H1 (cell line): ENCODE measurements at regions not wholly inside any gene's neighbourhood (a gene's known extent, or its start where the extent isn't known, plus 50 kb on each side); places are given as distances from the start of the nearest gene placed in this dataset.

Experiments
- CTCF ChIA-PET: fragments of 300-600 bp; sonication (Branson Sonifier 250); formaldehyde crosslinking; loops from one replicate; lab custom pipeline; 2021; ENCODE audit not compliant: partially characterized antibody; lab: Charles Lee
- POLR2A ChIA-PET: fragments of 300-600 bp; sonication (Branson Sonifier 250); formaldehyde crosslinking; loops from one replicate; lab custom pipeline; 2021; ENCODE audit warnings: inconsistent platforms; ENCODE audit not compliant: partially characterized antibody; lab: Charles Lee
- DNase-seq, 2 experiments: peaks; one replicate each; pipeline versions ENCODE4 v3.0.0 to v3.0.0-alpha.2; 2010 to 2022; ENCODE audit warnings: low spot score in 2 of 2, low read depth in 1 of 2, mixed read lengths in 1 of 2
- FAIRE-seq: peaks from 2 replicates; lab custom pipeline; 2011; peaks lifted over from hg19 to GRCh38; lab: Jason Lieb, UNC
- H2AFZ ChIP-seq: 2 replicates; pipeline ENCODE4 v1.8.1; 2012; ENCODE audit warnings: low read length, inconsistent platforms
- H2AK5ac ChIP-seq: 2 replicates; pipeline ENCODE4 v1.6.1; 2013; ENCODE audit warnings: low read depth, low read length
- H2BK120ac ChIP-seq: replicated peaks from 2 replicates; pipeline ENCODE3; 2013; ENCODE audit warnings: low read depth, low read length, inconsistent platforms
- H2BK12ac ChIP-seq: 2 replicates; pipeline ENCODE4 v1.6.1; 2013; ENCODE audit warnings: low read depth, low read length
- H2BK15ac ChIP-seq: 2 replicates; pipeline ENCODE4 v1.6.1; 2013; ENCODE audit warnings: low read length
- H2BK20ac ChIP-seq: 2 replicates; pipeline ENCODE4 v1.6.1; 2013; ENCODE audit warnings: low read length
- H2BK5ac ChIP-seq: 2 replicates; pipeline ENCODE4 v1.6.1; 2013; ENCODE audit warnings: low read depth, low read length
- H3K14ac ChIP-seq: 2 replicates; pipeline ENCODE4 v1.6.1; 2013; ENCODE audit warnings: inconsistent platforms; ENCODE audit not compliant: insufficient read length
- H3K18ac ChIP-seq: 2 replicates; pipeline ENCODE4 v1.6.1; 2013; ENCODE audit warnings: low read length; ENCODE audit errors: extremely low read depth
- H3K23ac ChIP-seq: 2 replicates; pipeline ENCODE4 v1.6.1; 2013; ENCODE audit warnings: inconsistent platforms; ENCODE audit not compliant: insufficient read length
- H3K23me2 ChIP-seq: 2 replicates; pipeline ENCODE4 v1.6.1; 2013; ENCODE audit warnings: low read depth, low read length
- H3K27ac ChIP-seq: 2 replicates; pipeline ENCODE4 v1.6.1; 2011; ENCODE audit warnings: low read depth, low read length, inconsistent platforms
- H3K27me3 ChIP-seq, 4 experiments: replicated peaks in 1 of 4; 1 replicate in 1 of 4; 2 replicates in 3 of 4; pipeline versions ENCODE4 v1.6.1 to v1.8.1; 2011 to 2013; ENCODE audit warnings: low read length in 3 of 4, mild to moderate bottlenecking in 3 of 4, inconsistent platforms in 2 of 4, mixed read lengths in 2 of 4, moderate library complexity in 1 of 4; ENCODE audit not compliant: control insufficient read depth in 3 of 4, insufficient read depth in 3 of 4; ENCODE audit errors: extremely low read depth in 1 of 4
- H3K36me3 ChIP-seq, 4 experiments: 2 replicates each; pipeline versions ENCODE4 v1.6.1 to v1.8.1; 2011 to 2013; ENCODE audit warnings: mild to moderate bottlenecking in 4 of 4, low read length in 3 of 4, moderate library complexity in 2 of 4, control low read depth in 1 of 4, inconsistent platforms in 1 of 4; ENCODE audit not compliant: insufficient read depth in 4 of 4, control insufficient read depth in 2 of 4
- H3K4ac ChIP-seq: replicated peaks from 2 replicates; pipeline ENCODE3; 2013; ENCODE audit warnings: low read length, low read depth, mixed read lengths, inconsistent platforms; ENCODE audit not compliant: insufficient read length
- H3K4me1 ChIP-seq, 4 experiments: replicated peaks in 1 of 4; 1 replicate in 1 of 4; 2 replicates in 3 of 4; pipeline versions ENCODE4 v1.6.1 to v1.8.1; 2011 to 2013; ENCODE audit warnings: low read length in 3 of 4, inconsistent platforms in 2 of 4, mixed read lengths in 1 of 4; ENCODE audit not compliant: insufficient read depth in 4 of 4, control insufficient read depth in 3 of 4
- H3K4me2 ChIP-seq, 2 experiments: 2 replicates each; pipeline versions ENCODE4 v1.6.1 to v1.8.1; 2011 to 2013; ENCODE audit warnings: low read depth in 2 of 2, low read length in 2 of 2, control low read depth in 1 of 2, inconsistent platforms in 1 of 2, mild to moderate bottlenecking in 1 of 2; ENCODE audit not compliant: insufficient read depth in 1 of 2
- H3K4me3 ChIP-seq, 4 experiments: fragments of 200-600, 300-600 bp in 1 of 4; sonication (generic), shearing (Covaris generic), sonication (Bioruptor Twin) in 1 of 4; 2 replicates each; pipeline versions ENCODE4 v1.5.1 to v1.8.1; 2011 to 2016; ENCODE audit warnings: low read length in 4 of 4, low read depth in 3 of 4, control low read depth in 2 of 4, inconsistent platforms in 2 of 4, mild to moderate bottlenecking in 2 of 4, mixed read lengths in 1 of 4, moderate library complexity in 1 of 4; ENCODE audit not compliant: insufficient read depth in 2 of 4; ENCODE audit errors: extremely low read depth in 1 of 4
- H3K56ac ChIP-seq: replicated peaks from 2 replicates; pipeline ENCODE3; 2013; ENCODE audit warnings: low read depth, mild to moderate bottlenecking, mixed read lengths, low read length, inconsistent platforms; ENCODE audit not compliant: insufficient read length
- H3K79me1 ChIP-seq: 2 replicates; pipeline ENCODE4 v1.6.1; 2013; ENCODE audit warnings: low read depth, low read length, control low read depth
- H3K79me2 ChIP-seq, 2 experiments: 2 replicates each; pipeline versions ENCODE4 v1.6.1 to v1.8.1; 2012 to 2013; ENCODE audit warnings: low read length in 2 of 2, mild to moderate bottlenecking in 2 of 2, inconsistent platforms in 1 of 2; ENCODE audit not compliant: insufficient read depth in 2 of 2, control insufficient read depth in 1 of 2
- H3K9ac ChIP-seq, 4 experiments: replicated peaks in 1 of 4; 1 replicate in 1 of 4; 2 replicates in 3 of 4; pipeline versions ENCODE4 v1.6.1 to v1.8.1; 2011 to 2013; ENCODE audit warnings: low read depth in 3 of 4, low read length in 3 of 4, control low read depth in 2 of 4, mild to moderate bottlenecking in 2 of 4, moderate library complexity in 2 of 4, inconsistent platforms in 1 of 4; ENCODE audit errors: extremely low read depth in 1 of 4
- H3K9me3 ChIP-seq, 2 experiments: 2 replicates each; pipeline versions ENCODE4 v1.6.1 to v1.8.1; 2012 to 2013; ENCODE audit warnings: mild to moderate bottlenecking in 2 of 2, moderate library complexity in 2 of 2, control low read depth in 1 of 2, inconsistent platforms in 1 of 2, low read depth in 1 of 2, low read length in 1 of 2, mixed read lengths in 1 of 2; ENCODE audit not compliant: insufficient read depth in 2 of 2
- H4K20me1 ChIP-seq, 2 experiments: replicated peaks in 1 of 2; 2 replicates each; pipeline versions ENCODE3 to v1.8.1; 2011 to 2013; ENCODE audit warnings: inconsistent platforms in 2 of 2, low read length in 2 of 2, mild to moderate bottlenecking in 1 of 2; ENCODE audit not compliant: insufficient read depth in 2 of 2, control insufficient read depth in 1 of 2
- H4K5ac ChIP-seq: 2 replicates; pipeline ENCODE4 v1.6.1; 2013; ENCODE audit warnings: low read length, low read depth, mixed read lengths, inconsistent platforms; ENCODE audit not compliant: insufficient read length
- H4K8ac ChIP-seq: 2 replicates; pipeline ENCODE4 v1.8.0; 2013; ENCODE audit warnings: mild to moderate bottlenecking, moderate library complexity, low read length, inconsistent platforms; ENCODE audit not compliant: insufficient read depth; ENCODE audit errors: extremely low read depth
- H4K91ac ChIP-seq: replicated peaks from 2 replicates; pipeline ENCODE3; 2013; ENCODE audit warnings: low read length, mixed read lengths, inconsistent platforms; ENCODE audit not compliant: insufficient read length
- POU5F1 ChIP-seq: IDR thresholded peaks from 2 replicates; pipeline ENCODE4 v1.6.1; 2011; ENCODE audit warnings: low read depth, mild to moderate bottlenecking, low read length, moderate library complexity
- RAD21 ChIP-seq, 2 experiments: IDR thresholded peaks in 1 of 2; conservative IDR thresholded peaks in 1 of 2; 2 replicates each; pipeline ENCODE4 v1.6.1; 2011; ENCODE audit warnings: low read depth in 2 of 2, low read length in 2 of 2, improper control_type of control experiment in 1 of 2, inconsistent platforms in 1 of 2, mild to moderate bottlenecking in 1 of 2, moderate library complexity in 1 of 2
- SP1 ChIP-seq: IDR thresholded peaks from 2 replicates; pipeline ENCODE4 v1.6.1; 2011; ENCODE audit warnings: low read depth, low read length
- TCF12 ChIP-seq: IDR thresholded peaks from 2 replicates; pipeline ENCODE4 v1.6.1; 2011; ENCODE audit warnings: low read depth, mild to moderate bottlenecking, low read length

DNA sequence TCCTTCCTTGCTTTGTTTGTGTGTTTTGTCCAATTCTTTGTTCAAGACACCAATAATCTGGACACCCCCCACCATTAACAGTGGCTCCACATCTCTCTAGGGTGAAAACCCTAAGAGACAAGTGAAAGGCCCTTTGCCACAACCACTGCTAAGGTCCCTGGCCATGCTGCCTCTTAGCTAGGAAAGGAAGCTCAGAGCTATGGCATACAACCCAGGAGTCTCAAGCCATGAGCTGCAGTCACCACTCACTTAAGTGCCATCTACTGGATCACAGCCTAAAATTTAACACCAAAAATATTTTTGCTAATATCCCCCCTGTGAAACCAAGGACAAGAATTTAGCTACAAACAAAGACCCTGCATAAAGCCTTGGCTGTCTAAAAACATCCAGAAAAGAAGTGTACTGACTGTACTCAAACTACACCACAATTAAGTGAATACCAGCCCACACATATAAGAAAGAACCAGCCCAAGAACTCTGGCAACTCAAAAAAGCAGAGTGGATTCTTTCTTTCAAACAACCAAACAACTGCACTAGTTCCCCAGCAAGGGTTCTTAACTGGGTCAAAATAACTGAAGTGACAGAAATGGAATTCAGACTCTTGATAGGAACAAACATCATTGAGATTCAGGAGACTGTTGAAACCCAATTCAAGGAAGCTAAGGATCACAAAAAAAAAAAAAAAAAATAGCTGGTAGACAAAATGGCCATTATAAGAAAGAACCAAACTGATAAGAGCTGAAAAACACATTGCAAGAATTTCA, 130.1 kb upstream of the GALNT5 start:
- H3K4ac ChIP-seq: no peak overlapping the region
- no peak overlapping the region for H2BK5ac ChIP-seq
- DNase-seq: no peak
- H2BK15ac ChIP-seq: no peak overlapping the region
- H3K9ac ChIP-seq: no peak overlapping the region
- H3K14ac ChIP-seq: no peak overlapping the region
- POLR2A ChIA-PET: no interaction called here
- H2AFZ ChIP-seq: no peak overlapping the region
- no peak overlapping the region for H3K4me2 ChIP-seq
- no peak overlapping the region for H2BK120ac ChIP-seq
- no peak overlapping the region for H4K91ac ChIP-seq
- H2BK20ac ChIP-seq: no peak overlapping the region
- H2BK12ac ChIP-seq: no peak overlapping the region
- no peaks in the 10 kb centered on the region for H3K36me3 ChIP-seq
- no peaks in the 10 kb centered on the region for H3K23me2 ChIP-seq
- H4K8ac ChIP-seq: no peak overlapping the region
- H3K23ac ChIP-seq: no peak overlapping the region
- no peak overlapping the region for H3K27ac ChIP-seq
- H4K20me1 ChIP-seq: no peaks in the 10 kb centered on the region
- H3K4me1 ChIP-seq: no peaks in the 10 kb centered on the region
- H3K4me3 ChIP-seq: no peak overlapping the region
- H2AK5ac ChIP-seq: no peak overlapping the region
- H3K79me1 ChIP-seq: no peaks in the 10 kb centered on the region
- no peak overlapping the region for H3K56ac ChIP-seq
- H3K79me2 ChIP-seq: no peaks in the 10 kb centered on the region
- no peaks in the 10 kb centered on the region for H3K27me3 ChIP-seq
- no peaks in the 10 kb centered on the region for H3K9me3 ChIP-seq
- H4K5ac ChIP-seq: no peak overlapping the region
- no peak for FAIRE-seq
- CTCF ChIA-PET: interaction anchor here (0.5 to 1.1 kb wide), 2 partner anchors 56 to 66 kb away, joined by 3 read pairs; no protein-coding TSS in a partner anchor
- no peak overlapping the region for H3K18ac ChIP-seq
- TF ChIP-seq TCF12 (no peak), SP1 (no peak), RAD21 (IDR thresholded peaks at IDR 0.05 in 1 of 2, conservative IDR thresholded peaks at IDR 0.05 in 1 of 2; ENCODE audit: low read depth in 2 of 2, low read length in 2 of 2) (no peak), POU5F1 (no peak)
